Fibroblast of lung (primary cell): ENCODE measurements at regions not wholly inside any gene's neighbourhood (a gene's known extent, or its start where the extent isn't known, plus 50 kb on each side); places are given as distances from the start of the nearest gene placed in this dataset.

Experiments
- EZH2 ChIP-seq: IDR thresholded peaks from 2 replicates; pipeline ENCODE4 v1.5.1; 2012; ENCODE audit warnings: low read length, control low read depth, mild to moderate bottlenecking; ENCODE audit errors: missing control alignments
- TF ChIP-seq, protein P1 (sequence below), 2 donors: IDR thresholded peaks in 1 of 2; conservative IDR thresholded peaks in 1 of 2; 1 replicate in 1 of 2; 2 replicates in 1 of 2; pipeline ENCODE4 v1.5.1; 2011 to 2012; ENCODE audit warnings: low read length in 2 of 2, control low read depth in 1 of 2, inconsistent platforms in 1 of 2, low read depth in 1 of 2, mild to moderate bottlenecking in 1 of 2

DNA sequence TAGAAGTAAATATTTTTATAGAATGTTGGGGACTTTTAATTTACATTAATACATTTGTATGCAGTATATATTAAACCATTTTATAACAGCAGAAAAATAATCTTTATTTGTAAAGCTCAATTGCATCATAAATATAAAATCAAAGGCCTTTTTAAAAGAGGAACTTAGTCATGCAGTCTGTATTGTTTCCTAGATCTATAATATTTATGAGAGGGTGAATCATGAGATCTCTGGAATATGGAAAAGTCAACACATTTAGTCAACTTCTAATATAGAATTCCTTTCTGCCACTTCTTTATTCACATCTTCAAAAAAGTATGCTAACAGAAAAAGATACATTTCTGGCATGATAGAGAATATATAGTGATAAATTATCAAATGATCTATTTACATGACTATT, 410.3 kb upstream of the ZNF385D start:
- TF ChIP-seq, protein P1, sequence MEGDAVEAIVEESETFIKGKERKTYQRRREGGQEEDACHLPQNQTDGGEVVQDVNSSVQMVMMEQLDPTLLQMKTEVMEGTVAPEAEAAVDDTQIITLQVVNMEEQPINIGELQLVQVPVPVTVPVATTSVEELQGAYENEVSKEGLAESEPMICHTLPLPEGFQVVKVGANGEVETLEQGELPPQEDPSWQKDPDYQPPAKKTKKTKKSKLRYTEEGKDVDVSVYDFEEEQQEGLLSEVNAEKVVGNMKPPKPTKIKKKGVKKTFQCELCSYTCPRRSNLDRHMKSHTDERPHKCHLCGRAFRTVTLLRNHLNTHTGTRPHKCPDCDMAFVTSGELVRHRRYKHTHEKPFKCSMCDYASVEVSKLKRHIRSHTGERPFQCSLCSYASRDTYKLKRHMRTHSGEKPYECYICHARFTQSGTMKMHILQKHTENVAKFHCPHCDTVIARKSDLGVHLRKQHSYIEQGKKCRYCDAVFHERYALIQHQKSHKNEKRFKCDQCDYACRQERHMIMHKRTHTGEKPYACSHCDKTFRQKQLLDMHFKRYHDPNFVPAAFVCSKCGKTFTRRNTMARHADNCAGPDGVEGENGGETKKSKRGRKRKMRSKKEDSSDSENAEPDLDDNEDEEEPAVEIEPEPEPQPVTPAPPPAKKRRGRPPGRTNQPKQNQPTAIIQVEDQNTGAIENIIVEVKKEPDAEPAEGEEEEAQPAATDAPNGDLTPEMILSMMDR (conservative IDR thresholded peaks at IDR 0.05 in 1 of 2, IDR thresholded peaks at IDR 0.05 in 1 of 2; ENCODE audit: low read depth in 1 of 2, low read length in 2 of 2), result no peak
- no peak for TF ChIP-seq EZH2
